K562 (cell line): ENCODE measurements at regions not wholly inside any gene's neighbourhood (a gene's known extent, or its start where the extent isn't known, plus 50 kb on each side); places are given as distances from the start of the nearest gene placed in this dataset.

Experiments
- ATAC-seq: fragments of 200-7000 bp; cut with Tn5 transposase; 3 replicates; pipeline ENCODE4 v1.9.1; 2020; ENCODE audit warnings: moderate library complexity
- BruUV-seq: library from RNA; stranded (reverse); fragments of 400-500 nt; replicated peaks from 2 replicates; lab custom pipeline; 2021; lab: Mats Ljungman, UMichigan
- CTCF ChIA-PET: fragments of 300-600 bp; formaldehyde crosslinking; extraction: SDS; loops from one replicate; lab custom pipeline; 2021; ENCODE audit warnings: low intra/inter-chr PET ratio; lab: Yijun Ruan, JAX
- POLR2A ChIA-PET: fragments of 300-600, 350-650 bp; sonication (Branson Sonifier 250); formaldehyde crosslinking; extraction: SDS; loops from one replicate; lab custom pipeline; 2021; ENCODE audit warnings: antibody characterized with exemption, inconsistent platforms; lab: Yijun Ruan, JAX
- DNase-seq, 4 experiments: peaks; one replicate each; pipeline versions ENCODE4 v3.0.0 to v3.0.0-alpha.2; 2011 to 2018; ENCODE audit warnings: low spot score in 3 of 4, mixed read lengths in 3 of 4; ENCODE audit errors: extremely low read depth in 1 of 4
- FAIRE-seq: peaks from 2 replicates; lab custom pipeline; 2011; peaks lifted over from hg19 to GRCh38; lab: Jason Lieb, UNC
- H2AFZ ChIP-seq: 2 replicates; pipeline ENCODE4 v1.6.0; 2011; ENCODE audit warnings: low read depth, low read length, control low read depth, inconsistent platforms
- H3K27ac ChIP-seq: fragments of 200-600 bp; 3 replicates; pipeline ENCODE4 v1.8.0; 2011; ENCODE audit warnings: low read depth, mild to moderate bottlenecking, control low read depth, inconsistent platforms, low read length, moderate library complexity, mixed read lengths; ENCODE audit errors: extremely low read depth
- H3K27me3 ChIP-seq, 2 experiments: fragments of 300-600 bp in 1 of 2; 2 replicates in 1 of 2; 3 replicates in 1 of 2; pipeline versions ENCODE4 v1.6.0 to v1.8.0; 2011; ENCODE audit warnings: inconsistent platforms in 2 of 2, low read length in 2 of 2, mild to moderate bottlenecking in 1 of 2, mixed read lengths in 1 of 2, moderate library complexity in 1 of 2; ENCODE audit not compliant: control insufficient read depth in 2 of 2, insufficient read depth in 2 of 2
- H3K36me3 ChIP-seq: fragments of 300-600 bp; 3 replicates; pipeline ENCODE4 v1.8.0; 2011; ENCODE audit warnings: mild to moderate bottlenecking, low read length, inconsistent platforms; ENCODE audit not compliant: control insufficient read depth, insufficient read depth
- H3K4me1 ChIP-seq, 2 experiments: fragments of 200-600 bp in 1 of 2; replicated peaks in 1 of 2; 2 replicates in 1 of 2; 3 replicates in 1 of 2; pipeline versions ENCODE4 v1.5.1 to v1.8.0; 2011; ENCODE audit warnings: inconsistent platforms in 2 of 2, low read length in 2 of 2, mild to moderate bottlenecking in 1 of 2, mixed read lengths in 1 of 2, moderate library complexity in 1 of 2; ENCODE audit not compliant: control insufficient read depth in 2 of 2, insufficient read depth in 2 of 2
- H3K4me2 ChIP-seq: 2 replicates; pipeline ENCODE4 v1.6.1; 2011; ENCODE audit warnings: low read length, control low read depth, inconsistent platforms, mixed read lengths; ENCODE audit not compliant: insufficient read depth
- H3K4me3 ChIP-seq: fragments of 200-600 bp; sonication (generic), shearing (Covaris generic); 2 replicates; pipeline ENCODE4 v1.5.1; 2016; ENCODE audit warnings: control low read depth, inconsistent platforms
- H3K79me2 ChIP-seq: fragments of 200-600 bp; 3 replicates; pipeline ENCODE4 v1.8.0; 2011; ENCODE audit warnings: low read length, inconsistent platforms; ENCODE audit not compliant: control insufficient read depth, insufficient read depth
- H3K9ac ChIP-seq, 2 experiments: 2 replicates each; pipeline versions ENCODE4 v1.6.0 to v1.6.1; 2011; ENCODE audit warnings: low read depth in 2 of 2, low read length in 2 of 2, control low read depth in 1 of 2, inconsistent platforms in 1 of 2, mild to moderate bottlenecking in 1 of 2, mixed read lengths in 1 of 2; ENCODE audit not compliant: insufficient read depth in 1 of 2
- H3K9me1 ChIP-seq: one replicate; pipeline ENCODE4 v1.6.0; 2011; ENCODE audit warnings: inconsistent platforms, mild to moderate bottlenecking, low read length, moderate library complexity; ENCODE audit not compliant: control insufficient read depth, insufficient read depth
- H3K9me3 ChIP-seq: replicated peaks from 2 replicates; pipeline ENCODE4 v1.5.1; 2011; ENCODE audit warnings: low read depth, low read length, inconsistent platforms; ENCODE audit not compliant: control insufficient read depth, insufficient read depth
- H4K20me1 ChIP-seq: replicated peaks from 2 replicates; pipeline ENCODE4 v1.6.1; 2011; ENCODE audit warnings: low read length, inconsistent platforms, mixed read lengths; ENCODE audit not compliant: control insufficient read depth, insufficient read depth
- AFF4 ChIP-seq: sonication (generic); formaldehyde crosslinking; IDR thresholded peaks from 2 replicates; pipeline ENCODE4 v1.8.0; 2023; ENCODE audit warnings: mild to moderate bottlenecking, missing genetic modification reagents
- BCOR ChIP-seq: fragments of 450-650 bp; IDR thresholded peaks from 2 replicates; pipeline ENCODE4 v1.6.1; 2016
- BRD4 ChIP-seq: fragments of 200-600 bp; sonication (generic); IDR thresholded peaks from 2 replicates; pipeline ENCODE4 v1.6.1; 2017; ENCODE audit warnings: inconsistent platforms
- CBX5 ChIP-seq: IDR thresholded peaks from 2 replicates; pipeline ENCODE4 v1.6.1; 2014; ENCODE audit warnings: low read depth, borderline replicate concordance
- CSDE1 ChIP-seq, 2 experiments: fragments of 450-650 bp; IDR thresholded peaks; 2 replicates each; pipeline ENCODE4 v1.6.1; 2016; ENCODE audit warnings: mild to moderate bottlenecking in 1 of 2
- HEY1 ChIP-seq: fragments of 250-450 bp; sonication (Bioruptor Pico); IDR thresholded peaks from 2 replicates; pipeline ENCODE4 v1.5.0; 2020; ENCODE audit warnings: mild to moderate bottlenecking, moderate library complexity, borderline replicate concordance
- HIVEP1 ChIP-seq: fragments of 250-450 bp; sonication (Bioruptor Pico); IDR thresholded peaks from 2 replicates; pipeline ENCODE4 v1.4.0; 2020; ENCODE audit warnings: mild to moderate bottlenecking
- NEUROD1 ChIP-seq: fragments of 150-350 bp; IDR thresholded peaks from 2 replicates; pipeline ENCODE4 v1.6.1; 2014; ENCODE audit warnings: borderline replicate concordance, low read length, low read depth; ENCODE audit not compliant: partially characterized antibody
- OTX1 ChIP-seq: fragments of 450-650 bp; formaldehyde crosslinking; IDR thresholded peaks from 2 replicates; pipeline ENCODE4 v1.4.0; 2022; ENCODE audit warnings: mild to moderate bottlenecking
- PATZ1 ChIP-seq: fragments of 250-450 bp; sonication (Bioruptor Pico); IDR thresholded peaks from 2 replicates; pipeline ENCODE4 v1.5.0; 2020; ENCODE audit warnings: mild to moderate bottlenecking, borderline replicate concordance
- PML ChIP-seq: IDR thresholded peaks from 2 replicates; pipeline ENCODE4 v1.6.1; 2012; ENCODE audit warnings: low read length, inconsistent platforms
- SMAD1 ChIP-seq: fragments of 150-350 bp; IDR thresholded peaks from 2 replicates; pipeline ENCODE4 v1.6.1; 2014; ENCODE audit warnings: low read length, low read depth; ENCODE audit not compliant: partially characterized antibody
- ZNF280B ChIP-seq: fragments of 250-450 bp; sonication (Bioruptor Pico); IDR thresholded peaks from 2 replicates; pipeline ENCODE4 v1.5.1; 2021; ENCODE audit warnings: mild to moderate bottlenecking
- ZNF644 ChIP-seq: fragments of 200-800 bp; sonication (Bioruptor generic); IDR thresholded peaks from 2 replicates; pipeline ENCODE4 v1.6.1; 2016; ENCODE audit warnings: low read depth, missing genetic modification characterization, missing compliant biosample characterization
- WGBS: fragments of 100-300 bp; shearing (Covaris generic); methylation state at CpG from one replicate; pipeline ENCODE4 v1.1.6; 2016; ENCODE audit warnings: low coverage, mixed read lengths; ENCODE audit not compliant: insufficient coverage; ENCODE audit errors: missing lambda C conversion rate; 5-methylcytosine and 5-hydroxymethylcytosine counted together
- in situ Hi-C: fragments of 300-500 bp; cut with MboI; formaldehyde crosslinking; loops from 4 replicates; pipeline ENCODE4 v1.15.0; 2018; ENCODE audit warnings: inconsistent platforms, mixed read lengths
- intact Hi-C: fragments of 100-400 bp; cut with micrococcal nuclease; formaldehyde crosslinking; loops from 2 replicates; pipeline ENCODE4 v1.14.2; 2022

- CTCF ChIA-PET = no interaction called here
Measured at GRCh38 chr5:61970218-61970617, 335.8 kb upstream of the KIF2A start.

More at GRCh38 chr5:61970218-61970617, 335.8 kb upstream of the KIF2A start:
- DNase-seq = no peak
- Histone ChIP-seq H3K4me2 (no peak overlapping the region), H3K36me3 (no peaks in the 10 kb centered on the region), H3K27me3 (no peaks in the 10 kb centered on the region), H4K20me1 (no peaks in the 10 kb centered on the region), H3K4me3 (no peak overlapping the region), H2AFZ (no peak overlapping the region), H3K4me1 (no peaks in the 10 kb centered on the region), H3K9me1 (no peaks in the 10 kb centered on the region), H3K27ac (no peak overlapping the region), H3K79me2 (no peaks in the 10 kb centered on the region), H3K9ac (no peak overlapping the region), H3K9me3 (no peaks in the 10 kb centered on the region)
- POLR2A ChIA-PET = no interaction called here
- in situ Hi-C loops (no loop called here), intact Hi-C loops (no loop called here)
- no peak for FAIRE-seq
- BruUV-seq = no TSS peak
- no peak for ATAC-seq
- WGBS = 0% methylated on average over 7 of the region's 7 CpGs
- TF ChIP-seq AFF4 (CRISPR knock-in tag) (no peak), BCOR (no peak), OTX1 (CRISPR knock-in tag) (no peak), ZNF280B (CRISPR knock-in tag) (no peak), PATZ1 (CRISPR knock-in tag) (no peak), NEUROD1 (no peak), CSDE1 (IDR thresholded peaks at IDR 0.05) (no peak), HIVEP1 (no peak), HEY1 (CRISPR knock-in tag) (no peak), SMAD1 (no peak), PML (no peak), ZNF644 (tag) (no peak), BRD4 (no peak), CBX5 (no peak)
- TF ChIP-seq, all 486 proteins: peak for 0
